Brain microvascular endothelial cell (primary cell): ENCODE measurements at regions not wholly inside any gene's neighbourhood (a gene's known extent, or its start where the extent isn't known, plus 50 kb on each side); places are given as distances from the start of the nearest gene placed in this dataset.

Experiments
- DNase-seq: peaks from one replicate; pipeline ENCODE4 v3.0.0-alpha.2; 2020
- H3K27ac ChIP-seq: fragments of 250-450 bp; sonication (Bioruptor Pico); 2 replicates; pipeline ENCODE4 v1.5.1; 2020; ENCODE audit warnings: mild to moderate bottlenecking, moderate library complexity
- H3K27me3 ChIP-seq: fragments of 250-450 bp; sonication (Bioruptor Pico); replicated peaks from 2 replicates; pipeline ENCODE4 v1.5.1; 2020; ENCODE audit warnings: mild to moderate bottlenecking
- H3K36me3 ChIP-seq: fragments of 250-450 bp; sonication (Bioruptor Pico); replicated peaks from 2 replicates; pipeline ENCODE4 v1.5.1; 2020; ENCODE audit warnings: mild to moderate bottlenecking
- H3K4me3 ChIP-seq: 2 replicates; pipeline ENCODE4 v1.5.1; 2011; ENCODE audit warnings: low read depth, mild to moderate bottlenecking, control low read depth, low read length, moderate library complexity
- in situ Hi-C: cut with HindIII; loops from 2 replicates; pipeline ENCODE4 v1.10.0; 2017; ENCODE audit warnings: low sequenced_read_pairs, low pct_ligation_motif_present
- TF ChIP-seq, protein P1 (sequence below): IDR thresholded peaks from 2 replicates; pipeline ENCODE4 v1.5.1; 2011; ENCODE audit warnings: low read depth, mild to moderate bottlenecking, moderate library complexity, low read length, control low read depth, inconsistent platforms; ENCODE audit errors: missing control alignments

DNA sequence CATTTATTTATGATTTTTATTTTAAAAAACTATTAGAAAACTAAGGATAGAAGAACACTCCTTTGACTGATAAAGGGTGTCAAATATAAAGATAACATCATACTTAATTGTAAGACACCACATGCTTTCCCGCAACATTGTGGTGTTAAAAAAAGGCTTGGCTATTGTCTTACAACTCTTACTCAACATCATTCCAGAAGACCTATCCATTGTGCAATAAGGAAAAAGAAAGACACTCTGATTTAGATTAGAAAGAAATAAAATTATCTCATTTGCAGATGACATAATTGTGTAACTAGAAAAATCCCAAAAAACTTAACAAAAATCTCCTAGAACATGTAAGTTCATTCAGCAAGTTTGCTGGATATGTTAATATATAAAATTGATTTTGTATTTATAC is 296.7 kb upstream of the GNAI1 start:
- TF ChIP-seq, protein P1, sequence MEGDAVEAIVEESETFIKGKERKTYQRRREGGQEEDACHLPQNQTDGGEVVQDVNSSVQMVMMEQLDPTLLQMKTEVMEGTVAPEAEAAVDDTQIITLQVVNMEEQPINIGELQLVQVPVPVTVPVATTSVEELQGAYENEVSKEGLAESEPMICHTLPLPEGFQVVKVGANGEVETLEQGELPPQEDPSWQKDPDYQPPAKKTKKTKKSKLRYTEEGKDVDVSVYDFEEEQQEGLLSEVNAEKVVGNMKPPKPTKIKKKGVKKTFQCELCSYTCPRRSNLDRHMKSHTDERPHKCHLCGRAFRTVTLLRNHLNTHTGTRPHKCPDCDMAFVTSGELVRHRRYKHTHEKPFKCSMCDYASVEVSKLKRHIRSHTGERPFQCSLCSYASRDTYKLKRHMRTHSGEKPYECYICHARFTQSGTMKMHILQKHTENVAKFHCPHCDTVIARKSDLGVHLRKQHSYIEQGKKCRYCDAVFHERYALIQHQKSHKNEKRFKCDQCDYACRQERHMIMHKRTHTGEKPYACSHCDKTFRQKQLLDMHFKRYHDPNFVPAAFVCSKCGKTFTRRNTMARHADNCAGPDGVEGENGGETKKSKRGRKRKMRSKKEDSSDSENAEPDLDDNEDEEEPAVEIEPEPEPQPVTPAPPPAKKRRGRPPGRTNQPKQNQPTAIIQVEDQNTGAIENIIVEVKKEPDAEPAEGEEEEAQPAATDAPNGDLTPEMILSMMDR = no peak

DNA sequence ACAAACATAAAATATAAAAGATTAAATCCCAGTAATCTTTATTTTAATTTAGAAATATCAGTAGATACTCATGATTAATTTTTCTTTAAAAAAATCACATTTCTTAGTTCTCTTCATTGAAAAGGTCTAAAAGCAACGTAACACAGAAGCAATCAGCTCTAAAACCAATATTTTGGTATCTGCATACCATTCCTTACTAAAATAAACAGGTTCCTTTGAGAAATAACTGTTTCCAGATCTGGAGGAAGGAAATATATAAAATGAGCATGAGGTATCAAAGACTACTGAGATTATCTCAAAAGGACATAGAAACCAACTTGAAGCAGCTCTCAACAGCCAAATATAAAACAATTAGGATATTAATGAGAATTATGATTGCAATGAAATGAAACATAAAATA is 301.0 kb upstream of the GNAI1 start:
- TF ChIP-seq, protein P1 = no peak
- in situ Hi-C loops = no loop called here
- no peaks in the 10 kb centered on the region for H3K27me3 ChIP-seq
- no peak for DNase-seq
- H3K36me3 ChIP-seq = no peaks in the 10 kb centered on the region
- H3K4me3 ChIP-seq = no peak overlapping the region
- H3K27ac ChIP-seq = no peak overlapping the region

More for the DNA sequence above, 296.7 kb upstream of the GNAI1 start:
- Histone ChIP-seq H3K36me3 (no peaks in the 10 kb centered on the region), H3K4me3 (no peak overlapping the region), H3K27me3 (no peaks in the 10 kb centered on the region), H3K27ac (no peak overlapping the region)
- in situ Hi-C loops = no loop called here
- no peak for DNase-seq

DNA sequence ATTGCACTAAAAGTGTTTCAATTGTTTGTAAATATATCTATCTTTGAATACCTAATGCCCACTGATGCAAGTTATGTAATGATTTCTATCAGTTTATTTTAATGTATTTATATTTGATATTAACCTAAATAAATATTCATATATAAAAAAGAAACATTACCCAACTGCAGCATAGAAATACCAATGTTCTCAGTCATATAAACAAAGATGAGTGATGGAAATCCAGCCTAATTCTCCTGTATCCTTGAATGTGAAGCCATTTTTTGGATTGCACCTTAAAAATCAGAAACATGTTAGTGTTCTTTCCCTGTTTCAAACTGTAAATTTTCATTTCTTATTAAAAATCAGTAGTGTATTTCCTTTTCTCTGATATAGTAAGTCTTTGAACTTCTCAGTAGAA is 305.8 kb upstream of the GNAI1 start:
- no peak overlapping the region for H3K27ac ChIP-seq
- in situ Hi-C loops = no loop called here
- no peak overlapping the region for H3K4me3 ChIP-seq
- H3K36me3 ChIP-seq = no peaks in the 10 kb centered on the region
- H3K27me3 ChIP-seq = no peaks in the 10 kb centered on the region
- TF ChIP-seq, protein P1 = no peak
- no peak for DNase-seq

DNA sequence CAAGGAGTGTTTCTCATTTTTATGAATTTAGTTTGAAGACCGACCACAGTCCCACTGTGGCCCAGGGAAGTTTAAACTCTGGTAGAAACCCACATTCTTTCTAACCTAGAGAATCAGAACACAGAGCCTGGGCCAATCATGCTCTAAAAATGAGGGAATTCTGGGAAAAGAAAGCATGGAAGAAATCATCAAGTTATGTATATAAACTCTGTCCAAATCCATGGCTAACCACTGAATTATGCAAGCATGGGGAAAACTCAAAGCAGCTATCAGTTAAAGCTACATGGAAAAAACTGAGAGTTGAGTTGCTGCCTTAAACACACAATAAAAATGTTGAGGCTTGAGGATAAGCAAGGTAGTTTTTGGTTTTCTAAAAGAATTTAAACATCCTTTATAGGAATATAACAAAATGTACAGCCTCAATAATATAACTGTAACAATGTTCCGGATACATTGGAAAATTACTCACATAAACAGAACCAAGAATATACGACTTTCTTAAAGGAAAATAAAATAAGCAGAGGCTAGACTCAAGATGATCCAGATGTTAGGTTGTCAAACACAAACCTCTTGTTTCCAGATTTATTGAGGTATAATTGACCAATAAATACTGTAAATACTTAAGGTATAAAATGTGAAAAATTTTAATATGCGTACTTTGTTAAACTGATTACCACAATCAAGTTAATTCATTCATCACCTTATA is 311.2 kb upstream of the GNAI1 start:
- no peaks in the 10 kb centered on the region for H3K36me3 ChIP-seq
- TF ChIP-seq, protein P1 = no peak
- H3K27me3 ChIP-seq = no peaks in the 10 kb centered on the region
- in situ Hi-C loops = loop anchor here (25.0 kb wide), 1 partner anchor 189 kb away; no protein-coding TSS in a partner anchor
- H3K27ac ChIP-seq = no peak overlapping the region
- no peak overlapping the region for H3K4me3 ChIP-seq
- no peak for DNase-seq

DNA sequence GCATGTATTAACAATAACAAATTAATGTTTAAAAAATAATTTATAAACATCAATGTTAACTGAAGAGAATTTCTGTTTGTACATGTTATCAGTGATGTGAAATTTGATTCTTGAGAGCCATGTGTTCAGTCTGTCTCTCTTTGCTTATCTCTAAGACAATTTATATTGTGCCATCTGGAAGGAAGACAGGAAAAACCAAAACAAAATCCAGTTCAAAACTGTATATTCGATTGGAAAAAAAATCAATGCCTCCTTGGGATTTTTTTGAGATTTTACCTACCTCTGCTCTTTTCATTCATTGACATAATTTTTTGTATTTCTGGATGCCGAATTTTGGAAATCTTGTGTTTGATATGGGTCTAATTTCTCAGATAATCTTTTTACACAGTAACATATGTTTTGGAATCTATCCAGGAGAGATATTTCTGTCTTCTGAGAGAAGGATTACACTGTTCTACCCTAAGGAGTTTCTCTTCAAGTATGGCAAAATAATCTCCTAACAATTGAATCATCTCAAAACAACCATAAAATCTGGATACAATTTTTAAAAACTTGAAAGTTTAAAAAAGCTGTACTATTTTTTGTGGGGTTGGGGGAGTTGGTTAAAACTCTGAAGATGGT is 311.9 kb upstream of the GNAI1 start:
- no peaks in the 10 kb centered on the region for H3K27me3 ChIP-seq
- H3K36me3 ChIP-seq = no peaks in the 10 kb centered on the region
- DNase-seq = no peak
- in situ Hi-C loops = loop anchor here (25.0 kb wide), 1 partner anchor 190 kb away; no protein-coding TSS in a partner anchor
- TF ChIP-seq, protein P1 = no peak
- H3K27ac ChIP-seq = no peak overlapping the region
- H3K4me3 ChIP-seq = no peak overlapping the region
